Vagina (tissue), 2 donors: ENCODE measurements at regions not wholly inside any gene's neighbourhood (a gene's known extent, or its start where the extent isn't known, plus 50 kb on each side); places are given as distances from the start of the nearest gene placed in this dataset.

ENCODE experiments used
- DNase-seq, 2 donors: peaks; one replicate each; pipeline ENCODE4 v3.0.0-alpha.2; 2017; ENCODE audit errors: extremely low spot score in 2 of 2
- H3K27ac ChIP-seq: fragments of 200-600 bp; sonication (generic); one replicate; pipeline ENCODE4 v1.5.1; 2019
- H3K27me3 ChIP-seq: fragments of 200-600 bp; sonication (generic); one replicate; pipeline ENCODE4 v1.5.1; 2019
- H3K36me3 ChIP-seq, 2 donors: fragments of 200-600 bp; sonication (generic); one replicate each; pipeline ENCODE4 v1.5.1; 2017 to 2019
- H3K4me1 ChIP-seq: fragments of 200-600 bp; sonication (generic); one replicate; pipeline ENCODE4 v1.5.1; 2019
- H3K4me3 ChIP-seq, 2 donors: fragments of 200-600 bp; sonication (generic); 1 replicate in 1 of 2; 2 replicates in 1 of 2; pipeline ENCODE4 v1.5.1; 2016 to 2019
- H3K9me3 ChIP-seq: fragments of 200-600 bp; sonication (generic); one replicate; pipeline ENCODE4 v1.5.1; 2019
- CTCF ChIP-seq, 3 experiments: fragments of 450-650 bp in 2 of 3; fragments of 200-600 bp in 1 of 3; sonication (generic) in 1 of 3; IDR thresholded peaks; one replicate each; pipeline ENCODE4 v1.5.1; 2017 to 2019; ENCODE audit warnings: antibody characterized with exemption in 3 of 3, mild to moderate bottlenecking in 2 of 3, moderate library complexity in 2 of 3
- POLR2A ChIP-seq, 2 donors: fragments of 450-650 bp; IDR thresholded peaks; one replicate each; pipeline ENCODE4 v1.6.1; 2017; ENCODE audit warnings: antibody characterized with exemption in 2 of 2, mild to moderate bottlenecking in 2 of 2, moderate library complexity in 2 of 2
- POLR2AphosphoS5 ChIP-seq, 2 donors: sonication (generic); formaldehyde crosslinking; IDR thresholded peaks; one replicate each; pipeline ENCODE4 v1.9.0; 2017; ENCODE audit warnings: antibody characterized with exemption in 2 of 2, mild to moderate bottlenecking in 2 of 2, low read depth in 1 of 2; ENCODE audit not compliant: insufficient read depth in 1 of 2
- intact Hi-C: fragments of 100-400 bp; cut with DNase I; formaldehyde crosslinking; loops from one replicate; pipeline ENCODE4 v1.15.1; 2023

- H3K9me3 ChIP-seq = no peaks in the 10 kb centered on the region
- DNase-seq = no peak
- no peak overlapping the region for H3K4me3 ChIP-seq
- H3K36me3 ChIP-seq = no peaks in the 10 kb centered on the region
- H3K27ac ChIP-seq = no peak overlapping the region
- intact Hi-C loops = no loop called here
- no peaks in the 10 kb centered on the region for H3K4me1 ChIP-seq
- no peak for TF ChIP-seq POLR2A (IDR thresholded peaks at IDR 0.05)
- TF ChIP-seq CTCF (IDR thresholded peaks at IDR 0.05) = no peak
- TF ChIP-seq POLR2AphosphoS5 (IDR thresholded peaks at IDR 0.05; ENCODE audit: insufficient read depth in 1 of 2, low read depth in 1 of 2) = no peak
- no peaks in the 10 kb centered on the region for H3K27me3 ChIP-seq
Measured at GRCh38 chr10:57948796-57949195, 318.9 kb downstream of the IPMK start.

GRCh38 chr10:57946833-57947232 is 320.9 kb downstream of the IPMK start:
- Histone ChIP-seq H3K27me3 (no peaks in the 10 kb centered on the region), H3K9me3 (no peaks in the 10 kb centered on the region), H3K4me3 (no peak overlapping the region), H3K36me3 (no peaks in the 10 kb centered on the region), H3K27ac (no peak overlapping the region), H3K4me1 (no peaks in the 10 kb centered on the region)
- intact Hi-C loops = no loop called here
- TF ChIP-seq CTCF (IDR thresholded peaks at IDR 0.05) (no peak), POLR2AphosphoS5 (IDR thresholded peaks at IDR 0.05; ENCODE audit: insufficient read depth in 1 of 2, low read depth in 1 of 2) (no peak), POLR2A (IDR thresholded peaks at IDR 0.05) (no peak)
- no peak for DNase-seq

GRCh38 chr10:57943701-57944100 is 324.0 kb downstream of the IPMK start:
- Histone ChIP-seq H3K36me3 (no peaks in the 10 kb centered on the region), H3K27ac (no peak overlapping the region), H3K27me3 (no peaks in the 10 kb centered on the region), H3K4me1 (no peaks in the 10 kb centered on the region), H3K9me3 (no peaks in the 10 kb centered on the region), H3K4me3 (no peak overlapping the region)
- no peak for TF ChIP-seq POLR2AphosphoS5 (IDR thresholded peaks at IDR 0.05; ENCODE audit: insufficient read depth in 1 of 2, low read depth in 1 of 2)
- no peak for TF ChIP-seq POLR2A (IDR thresholded peaks at IDR 0.05)
- no peak for TF ChIP-seq CTCF (IDR thresholded peaks at IDR 0.05)
- DNase-seq = no peak
- intact Hi-C loops = no loop called here

GRCh38 chr10:57925045-57925444 is 342.6 kb downstream of the IPMK start:
- no peaks in the 10 kb centered on the region for H3K4me1 ChIP-seq
- intact Hi-C loops = no loop called here
- TF ChIP-seq POLR2AphosphoS5 (IDR thresholded peaks at IDR 0.05; ENCODE audit: insufficient read depth in 1 of 2, low read depth in 1 of 2) (no peak), POLR2A (IDR thresholded peaks at IDR 0.05) (no peak), CTCF (IDR thresholded peaks at IDR 0.05) (no peak)
- no peaks in the 10 kb centered on the region for H3K36me3 ChIP-seq
- H3K27ac ChIP-seq = no peak overlapping the region
- H3K9me3 ChIP-seq = no peaks in the 10 kb centered on the region
- H3K27me3 ChIP-seq = no peaks in the 10 kb centered on the region
- no peak for DNase-seq
- no peak overlapping the region for H3K4me3 ChIP-seq

GRCh38 chr10:57921140-57921539 is 346.6 kb downstream of the IPMK start:
- no peak overlapping the region for H3K4me3 ChIP-seq
- H3K27me3 ChIP-seq = no peaks in the 10 kb centered on the region
- no peak for DNase-seq
- no peaks in the 10 kb centered on the region for H3K9me3 ChIP-seq
- intact Hi-C loops = no loop called here
- TF ChIP-seq POLR2A (IDR thresholded peaks at IDR 0.05) = no peak
- TF ChIP-seq CTCF (IDR thresholded peaks at IDR 0.05) = no peak
- H3K27ac ChIP-seq = no peak overlapping the region
- no peaks in the 10 kb centered on the region for H3K4me1 ChIP-seq
- no peaks in the 10 kb centered on the region for H3K36me3 ChIP-seq
